Heart left ventricle (tissue), 13 donors: ENCODE measurements at regions not wholly inside any gene's neighbourhood (a gene's known extent, or its start where the extent isn't known, plus 50 kb on each side); places are given as distances from the start of the nearest gene placed in this dataset.

Source experiments
- CTCF ChIP-seq, 12 donors: fragments of 200-600 bp; sonication (generic) in 4 of 12; IDR thresholded peaks; one replicate each; pipeline versions ENCODE4 v1.5.0 to v1.8.0; 2018 to 2022; ENCODE audit warnings: antibody characterized with exemption in 12 of 12, mild to moderate bottlenecking in 5 of 12
- POLR2A ChIP-seq, 2 donors: fragments of 450-650 bp; IDR thresholded peaks; one replicate each; pipeline ENCODE4 v1.6.1; 2017; ENCODE audit warnings: antibody characterized with exemption in 2 of 2, mild to moderate bottlenecking in 2 of 2, moderate library complexity in 2 of 2
- donor health status: ischemic (EF 13 %, LVEDD 7.1; RV severe dilation, severe dysfunction).
- donor health status: DM: no; HTN: yes; CAD: no.
- donor health status: DM: no; HTN: no; CAD: no.
- donor health status: ischemic (EF 25% LVEDD 6.9; RV normal size, moderate dysfunction).
- donor health status: ischemic (EF 25% LVEDD 5.7; RV mildly dilated, moderate dysfunction).
- donor health status: ischemic (EF 35%, LVEDD 5.7; RV mildly dilated, moderate dysfunction).
- donor health status: nonischemic (EF 11% LVEDD 7.7; RV severe dilation, severe dysfunction).
- donor health status: DM: yes; HTN: yes; CAD: no.
- donor health status: PGD.
- donor health status: ischemic (EF 29% LVEDD 5.4; RV normal size, mild dysfunction).
- donor health status: nonischemic (EF 23%, LVEDD 6.1; RV moderate dilation, normal function).

GRCh38 chr19:56991912-56992311 lies 127.9 kb upstream of the USP29 start:
- no peak for TF ChIP-seq CTCF (IDR thresholded peaks at IDR 0.05)
- no peak for TF ChIP-seq POLR2A (IDR thresholded peaks at IDR 0.05)
